PC-9 (cell line): ENCODE measurements at regions not wholly inside any gene's neighbourhood (a gene's known extent, or its start where the extent isn't known, plus 50 kb on each side); places are given as distances from the start of the nearest gene placed in this dataset.
"Not testable (repeated sequence)": the region's sequence is repeated elsewhere in the genome, so short reads cannot be mapped to it uniquely, and the experiment has no call there.

Experiments used
- CTCF ChIP-seq: fragments of 200-600 bp; sonication (generic); conservative IDR thresholded peaks from 2 replicates; pipeline ENCODE4 v1.6.1; 2017; ENCODE audit warnings: mixed run types, antibody characterized with exemption, mild to moderate bottlenecking, moderate library complexity
- EZH2 ChIP-seq: fragments of 200-600 bp; sonication (generic); IDR thresholded peaks from 2 replicates; pipeline ENCODE4 v1.8.0; 2017; ENCODE audit warnings: antibody characterized with exemption, low read depth

GRCh38 chr20:25813511-25813910 lies 116.9 kb upstream of the ZNF337 start:
- not testable (repeated sequence) for TF ChIP-seq CTCF, EZH2
